GM19035 (cell line): ENCODE measurements at regions not wholly inside any gene's neighbourhood (a gene's known extent, or its start where the extent isn't known, plus 50 kb on each side); places are given as distances from the start of the nearest gene placed in this dataset.
"Not testable (repeated sequence)": the region's sequence is repeated elsewhere in the genome, so short reads cannot be mapped to it uniquely, and the experiment has no call there.

Source experiments
- ATAC-seq: cut with Tn5 transposase; IDR thresholded peaks from one replicate; pipeline ENCODE4 v1.9.1; 2021; ENCODE audit not compliant: unreplicated experiment

DNA sequence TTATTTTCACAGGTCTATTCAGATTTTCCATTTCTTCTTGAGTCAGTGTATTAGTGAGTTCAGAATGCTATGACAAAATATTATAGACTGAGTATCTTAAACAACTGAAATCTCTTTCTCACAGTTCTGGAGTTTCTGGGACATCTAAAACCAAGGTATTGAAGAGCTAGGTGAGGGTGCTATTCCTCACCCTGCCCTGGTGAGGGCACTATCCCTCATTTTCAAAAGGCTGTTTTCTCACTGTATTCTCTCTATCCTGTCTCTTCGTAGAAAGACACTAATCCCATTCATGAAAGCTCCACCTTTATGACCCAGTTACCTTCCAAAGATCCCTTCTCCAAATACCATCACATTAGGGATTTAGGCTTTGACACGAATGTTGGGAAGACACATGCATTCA is 1617.1 kb downstream of the PCDH9 start:
- no peak for ATAC-seq

DNA sequence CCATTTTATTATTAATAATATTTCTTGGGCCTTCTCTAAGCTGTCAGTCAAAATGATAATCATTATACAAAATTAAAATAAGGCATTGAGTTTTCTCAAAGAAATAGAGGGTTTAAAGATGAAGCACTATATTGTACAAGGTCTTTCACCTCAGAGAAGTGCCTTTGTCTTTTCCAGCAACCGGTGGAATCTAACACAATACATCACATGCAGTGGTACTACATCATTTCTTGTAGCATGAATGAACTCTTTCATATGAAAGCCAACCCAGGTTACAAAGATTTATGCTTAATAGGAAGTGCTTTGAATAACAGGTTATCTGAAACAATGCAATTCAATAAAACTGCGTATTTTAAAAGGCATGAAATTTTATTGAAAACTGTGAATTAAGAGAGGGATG is 1620.8 kb downstream of the PCDH9 start:
- ATAC-seq: no peak

GRCh38 chr13:65606622-65607021 is 1623.5 kb downstream of the PCDH9 start:
- ATAC-seq: no peak

GRCh38 chr13:65605396-65605795 is 1624.7 kb downstream of the PCDH9 start:
- ATAC-seq: no peak

DNA sequence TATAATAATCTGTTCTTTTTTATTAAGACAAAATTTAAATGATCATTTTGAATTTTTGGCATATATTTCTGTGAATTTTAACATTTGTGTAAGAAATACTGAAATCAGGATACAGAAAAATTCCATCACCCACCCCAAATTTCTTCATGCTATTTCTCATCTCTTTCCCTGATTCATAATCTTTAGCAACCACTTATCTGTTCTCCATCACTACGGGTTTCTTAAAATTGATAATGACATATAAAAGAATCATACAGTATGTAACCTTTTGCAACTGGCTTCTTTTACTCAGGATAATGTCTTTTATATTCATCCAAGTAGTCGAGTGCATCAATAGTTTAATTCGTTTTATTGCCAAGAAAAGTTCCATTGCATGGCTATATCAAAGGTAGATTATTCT is 1627.0 kb downstream of the PCDH9 start:
- ATAC-seq: no peak

GRCh38 chr13:65601855-65602254 is 1628.3 kb downstream of the PCDH9 start:
- no peak for ATAC-seq

- ATAC-seq: no peak
Observed at GRCh38 chr13:65600702-65601101, 1629.4 kb downstream of the PCDH9 start.

- ATAC-seq: no peak
Observed at GRCh38 chr13:65597839-65598818, 1632.0 kb downstream of the PCDH9 start.

- ATAC-seq: no peak
Observed at GRCh38 chr13:65595916-65596315, 1634.2 kb downstream of the PCDH9 start.

DNA sequence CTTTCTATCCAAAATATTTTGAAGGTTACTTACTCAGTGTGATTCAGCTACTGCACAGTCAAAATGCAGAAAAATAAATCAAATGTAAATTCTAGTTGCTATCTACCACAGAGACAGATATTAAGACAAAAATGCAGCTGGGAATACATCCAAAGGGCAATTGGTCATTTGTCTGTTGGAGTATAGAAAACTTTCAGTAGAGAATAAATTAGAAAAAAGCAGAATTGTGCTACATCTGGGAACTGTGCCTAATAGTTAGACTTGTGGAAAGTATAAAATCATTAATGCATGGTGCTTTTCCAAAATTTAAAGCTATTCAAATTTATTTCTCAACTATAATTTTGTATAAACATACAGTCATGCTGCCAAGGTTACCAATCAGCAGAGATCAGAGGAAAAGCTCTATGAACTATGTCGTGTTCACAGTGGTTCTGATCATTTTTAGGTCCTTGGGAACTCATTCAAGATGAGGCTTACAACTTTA is 1635.8 kb downstream of the PCDH9 start:
- ATAC-seq: no peak

DNA sequence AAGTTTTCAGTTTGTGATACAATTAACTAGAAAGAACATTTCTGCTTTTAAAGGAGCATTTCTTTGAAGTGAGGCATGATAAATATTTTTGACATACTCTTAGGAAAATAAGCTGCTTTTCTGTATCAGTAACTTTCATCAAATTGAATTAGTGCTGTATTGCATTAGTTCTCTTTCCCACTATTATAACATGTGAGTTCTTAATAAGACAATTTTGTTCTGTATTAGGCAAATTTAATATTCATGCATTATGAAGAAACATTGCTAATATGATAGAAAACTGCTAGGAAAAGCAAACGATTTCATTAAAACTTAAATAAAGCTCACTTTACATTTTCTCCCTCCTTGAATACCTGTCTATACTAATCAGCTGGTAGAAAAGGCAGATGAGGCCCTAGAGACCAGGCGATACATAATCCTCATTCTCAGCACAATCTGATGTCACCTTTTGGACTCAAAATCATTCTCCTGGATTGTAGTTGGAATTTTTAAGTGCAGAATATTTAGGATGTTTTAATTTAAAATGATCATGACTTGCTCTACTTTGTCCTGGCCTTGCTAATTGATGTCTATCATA is 1636.8 kb downstream of the PCDH9 start:
- no peak for ATAC-seq

- ATAC-seq: no peak
Observed at GRCh38 chr13:65592731-65593130, 1637.4 kb downstream of the PCDH9 start.

DNA sequence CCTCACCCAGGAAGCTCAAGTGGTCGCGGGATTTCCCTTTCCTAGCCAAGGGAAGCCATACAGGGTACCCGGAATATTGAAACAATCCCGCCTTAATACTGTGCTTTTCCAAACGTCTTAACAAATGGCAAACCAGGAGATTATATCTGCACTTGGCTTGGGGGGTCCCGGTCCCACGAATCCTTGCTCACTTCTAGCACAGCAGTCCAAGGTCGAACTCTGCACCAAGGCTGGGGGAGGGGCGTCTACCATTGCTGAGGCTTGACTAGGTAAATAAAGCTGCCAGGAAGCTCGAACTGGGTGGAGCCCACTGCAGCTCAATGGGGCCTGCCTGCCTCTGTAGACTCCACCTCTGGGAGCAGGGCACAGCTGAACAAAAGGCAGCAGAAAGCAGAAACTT is 1644.8 kb downstream of the PCDH9 start:
- no peak for ATAC-seq

DNA sequence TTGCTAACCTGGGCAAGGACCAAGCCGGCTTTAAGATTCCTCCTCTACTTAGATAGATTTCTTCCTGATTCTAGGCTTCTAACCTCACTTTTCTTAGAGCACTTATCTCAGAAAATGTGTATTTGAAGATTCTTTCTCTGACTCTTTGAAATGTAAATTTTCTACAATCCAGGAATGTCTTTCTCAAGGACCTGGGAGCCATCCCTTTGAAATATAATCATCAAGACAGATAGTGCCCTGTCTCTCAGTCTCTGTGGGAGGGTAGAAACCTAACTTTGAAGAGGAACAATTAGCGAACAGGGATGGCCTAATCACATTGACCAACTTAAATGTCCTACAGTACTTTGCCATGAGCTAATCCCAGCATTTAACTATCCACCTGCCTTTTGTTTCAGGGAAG is 1646.0 kb downstream of the PCDH9 start:
- ATAC-seq: no peak

DNA sequence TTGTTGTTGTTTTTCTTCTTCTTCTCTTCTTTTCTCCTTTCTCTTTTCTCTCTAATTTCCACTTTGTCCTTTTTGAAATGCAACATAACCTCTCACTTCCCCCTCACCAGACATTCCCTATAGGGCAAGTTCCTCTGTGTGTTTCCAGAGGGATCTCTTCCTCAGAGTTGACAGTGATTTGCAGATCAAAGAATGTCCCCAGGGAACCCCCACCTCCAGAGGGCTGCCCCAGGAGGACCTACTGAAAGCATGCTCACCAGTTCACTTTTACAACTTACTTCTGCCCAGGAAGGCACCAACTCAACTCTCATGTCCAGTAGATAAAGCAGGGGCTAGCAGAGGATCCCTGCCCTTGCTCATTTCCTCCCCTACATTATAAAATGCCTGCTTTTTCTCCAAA is 1648.0 kb downstream of the PCDH9 start:
- ATAC-seq: no peak

DNA sequence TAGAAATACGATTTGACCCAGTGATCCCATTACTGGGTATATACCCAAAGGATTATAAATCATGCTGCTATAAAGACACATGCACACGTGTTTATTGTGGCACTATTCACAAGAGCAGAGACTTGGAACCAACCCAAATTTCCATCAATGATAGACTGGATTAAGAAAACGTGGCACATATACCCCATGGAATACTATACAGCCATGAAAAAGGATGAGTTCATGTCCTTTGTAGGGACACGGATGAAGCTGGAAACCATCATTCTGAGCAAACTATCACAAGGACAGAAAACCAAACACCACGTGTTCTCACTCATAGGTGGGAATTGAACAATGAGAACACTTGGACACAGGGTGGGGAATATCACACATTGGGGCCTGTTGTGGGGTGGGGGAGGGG is 1665.6 kb downstream of the PCDH9 start:
- not testable (repeated sequence) for ATAC-seq

DNA sequence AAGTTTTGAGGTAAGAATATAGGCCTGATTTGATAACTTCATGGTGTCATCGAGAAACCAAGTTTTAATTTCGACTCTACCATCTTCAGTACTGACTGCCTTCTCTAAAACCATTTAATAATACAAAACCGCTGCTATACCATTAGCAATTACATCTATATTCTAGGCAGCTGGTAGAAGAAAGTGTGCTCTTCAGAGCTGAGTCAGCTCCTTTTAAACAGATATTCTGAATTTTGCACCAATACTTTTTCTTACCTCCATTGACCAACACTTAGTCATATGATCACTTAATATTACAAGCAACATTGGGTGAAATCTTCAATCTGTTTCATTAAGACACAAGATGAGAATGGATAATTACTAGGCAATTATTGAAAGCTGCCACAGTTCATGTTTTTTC is 1667.8 kb downstream of the PCDH9 start:
- no peak for ATAC-seq

DNA sequence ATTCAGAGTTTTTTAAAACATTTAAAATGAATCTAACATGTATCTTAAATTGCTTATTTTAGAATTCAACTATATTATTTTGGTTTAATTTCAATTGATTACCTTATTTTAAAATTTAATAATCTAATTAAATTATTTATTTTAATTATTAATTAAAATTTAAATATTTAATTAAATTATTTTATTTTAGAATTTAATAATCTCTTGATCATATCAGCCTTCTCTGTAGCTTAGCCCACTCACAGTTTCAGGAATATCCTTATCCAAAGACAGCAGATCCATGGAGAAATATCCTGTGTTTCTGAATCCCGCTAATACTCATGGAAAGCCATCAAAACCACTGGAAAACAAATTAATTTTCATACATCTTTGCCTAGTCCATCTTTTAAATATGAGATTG is 1669.2 kb downstream of the PCDH9 start:
- ATAC-seq: no peak

DNA sequence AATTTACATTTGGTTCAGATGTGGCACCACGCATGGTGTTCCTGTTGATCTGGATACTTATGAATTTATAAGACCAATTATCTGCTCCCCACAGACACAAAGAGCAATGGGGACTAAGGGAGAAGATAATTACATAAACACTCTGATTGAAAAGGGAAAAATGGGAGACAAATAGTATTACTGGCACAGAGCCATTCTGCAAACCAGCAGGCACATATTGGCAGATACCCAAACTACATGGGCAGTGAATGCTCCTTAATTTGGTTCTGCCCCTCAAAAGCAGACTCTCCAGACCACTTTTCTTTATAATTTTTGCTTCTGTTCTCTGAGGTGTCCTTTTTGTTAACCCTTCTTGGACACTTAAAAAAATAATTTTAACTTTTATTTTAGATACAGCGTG is 1674.2 kb downstream of the PCDH9 start:
- no peak for ATAC-seq

DNA sequence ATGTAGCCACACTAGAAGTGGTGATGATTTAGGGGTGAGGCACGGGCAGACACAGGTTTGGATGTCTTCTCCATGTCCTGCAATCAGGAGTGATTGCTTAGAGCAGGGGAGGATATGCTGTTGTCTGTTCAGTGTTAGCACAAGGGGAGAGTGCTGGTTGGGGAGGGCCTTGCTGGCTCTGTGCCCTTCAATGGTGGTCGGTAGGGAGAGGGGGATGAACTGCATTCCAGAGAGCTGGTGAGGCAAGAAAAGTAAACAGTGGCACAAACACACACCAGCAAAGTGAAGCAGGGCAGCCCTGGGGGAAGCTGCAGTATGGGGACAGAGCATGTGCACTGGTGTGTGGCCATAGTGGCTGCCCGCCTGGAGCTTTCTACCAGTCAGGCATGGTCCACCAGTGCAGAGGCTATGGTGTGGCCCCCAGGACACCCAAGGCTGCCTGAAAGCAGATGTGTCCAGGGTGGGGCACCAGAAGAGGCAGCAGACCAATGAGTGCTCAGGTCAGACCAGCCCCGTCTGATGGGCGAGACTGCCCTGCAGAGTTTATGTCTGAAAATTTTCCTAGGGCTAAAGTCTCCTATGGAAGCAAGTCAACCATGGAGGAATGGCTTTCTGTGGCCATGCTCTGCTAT is 1676.9 kb downstream of the PCDH9 start:
- no peak for ATAC-seq

- no peak for ATAC-seq
Observed at GRCh38 chr13:65551208-65551607, 1678.9 kb downstream of the PCDH9 start.

DNA sequence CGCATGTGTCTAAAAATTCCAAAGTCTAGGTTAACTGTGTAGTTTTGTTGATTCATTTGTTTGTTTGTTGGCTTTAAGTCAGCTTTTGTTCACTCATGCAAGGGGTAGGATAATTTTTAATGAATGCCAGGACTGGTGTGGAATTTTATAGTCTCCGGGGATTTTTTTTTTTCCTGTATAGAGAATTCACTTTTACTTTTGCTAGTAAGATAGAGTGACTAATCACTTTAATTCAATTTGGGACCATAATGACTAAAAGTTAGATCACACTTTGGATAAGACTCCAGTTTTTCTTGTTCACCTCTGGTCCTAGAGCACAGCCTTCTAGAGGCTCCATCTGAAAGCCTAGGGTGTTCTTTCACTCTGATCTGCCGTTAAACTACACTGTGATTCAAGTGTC is 1690.0 kb downstream of the PCDH9 start:
- ATAC-seq: no peak
